Activated CD4-positive, alpha-beta T cell treated with anti-CD3 and anti-CD28 coated beads, Interleukin-2, amount 50 U/mL, for 4 hours (primary cell): ENCODE measurements at regions not wholly inside any gene's neighbourhood (a gene's known extent, or its start where the extent isn't known, plus 50 kb on each side); places are given as distances from the start of the nearest gene placed in this dataset.
A peak's percentile ranks its signal among the peaks of the same experiment; 100 is the strongest.
"Not testable (repeated sequence)": the region's sequence is repeated elsewhere in the genome, so short reads cannot be mapped to it uniquely, and the experiment has no call there.

Source experiments
- DNase-seq, 2 experiments: peaks; one replicate each; pipeline ENCODE4 v3.0.0-alpha.2; 2020

DNA sequence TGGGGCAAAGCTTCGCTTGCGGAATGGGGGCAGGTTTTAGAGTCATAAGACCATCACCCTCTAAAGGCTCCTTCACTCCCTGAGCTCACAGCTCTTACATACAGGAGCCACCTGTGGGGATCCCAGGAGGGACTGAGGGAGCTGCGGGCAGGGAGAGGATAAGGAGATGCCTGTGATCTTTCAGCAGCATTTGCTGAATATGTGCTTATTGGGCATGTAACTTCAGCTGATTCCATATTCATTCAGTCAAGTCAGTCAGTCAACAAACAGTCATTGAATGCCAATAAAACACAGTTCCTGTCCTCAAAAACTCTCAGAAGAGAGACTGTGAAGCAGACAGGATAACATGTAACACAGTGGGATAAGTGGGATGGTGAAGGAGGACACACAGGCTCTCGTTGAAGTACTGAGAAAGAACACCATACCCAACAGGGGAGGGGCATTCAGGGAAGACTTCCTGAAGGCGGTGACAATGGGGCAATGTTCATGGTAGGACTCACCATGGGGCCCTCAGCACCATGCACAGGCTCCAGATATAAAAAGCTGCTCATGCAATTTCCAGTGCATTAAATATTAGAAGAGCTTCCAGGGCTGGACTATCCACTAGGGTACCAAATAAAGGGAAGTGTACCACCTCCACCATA is 240.9 kb downstream of the UACA start:
- DNase-seq, result no peak

DNA sequence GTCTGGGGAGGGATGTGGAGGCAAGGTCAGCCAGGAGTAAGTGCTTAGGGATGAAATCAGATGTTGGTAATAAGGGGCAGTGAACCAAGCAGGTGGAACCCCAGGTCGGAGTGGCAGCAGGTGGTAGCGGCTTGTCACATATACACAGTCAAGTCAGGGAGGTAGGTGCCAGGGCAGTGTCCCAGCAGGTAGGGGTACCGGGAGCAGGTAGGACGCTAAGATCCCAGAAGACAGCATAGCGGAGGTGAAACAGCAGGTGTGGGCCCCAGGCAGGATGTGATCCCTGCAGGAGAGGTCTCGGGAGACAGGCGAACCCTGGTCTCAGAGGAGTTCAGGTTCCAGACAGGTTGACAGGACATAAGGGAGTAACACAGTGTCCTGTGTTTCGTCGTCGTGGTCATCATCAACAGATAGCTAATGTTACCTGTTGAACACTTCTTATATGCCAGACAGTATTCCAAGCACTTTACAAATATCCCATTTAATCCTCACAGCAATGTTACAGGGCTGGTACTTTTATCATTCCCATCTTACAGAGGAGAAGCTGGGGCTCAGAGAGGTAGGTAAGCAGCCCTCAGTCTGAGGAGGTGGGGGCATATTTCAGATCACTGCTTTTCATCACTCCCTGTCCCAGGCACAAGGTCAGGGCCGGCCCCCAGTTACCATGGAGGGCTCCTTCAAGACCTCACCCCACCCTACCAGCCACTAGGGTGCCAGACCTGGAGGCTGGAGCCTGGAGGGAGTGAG is 241.6 kb downstream of the UACA start:
- no peak for DNase-seq

DNA sequence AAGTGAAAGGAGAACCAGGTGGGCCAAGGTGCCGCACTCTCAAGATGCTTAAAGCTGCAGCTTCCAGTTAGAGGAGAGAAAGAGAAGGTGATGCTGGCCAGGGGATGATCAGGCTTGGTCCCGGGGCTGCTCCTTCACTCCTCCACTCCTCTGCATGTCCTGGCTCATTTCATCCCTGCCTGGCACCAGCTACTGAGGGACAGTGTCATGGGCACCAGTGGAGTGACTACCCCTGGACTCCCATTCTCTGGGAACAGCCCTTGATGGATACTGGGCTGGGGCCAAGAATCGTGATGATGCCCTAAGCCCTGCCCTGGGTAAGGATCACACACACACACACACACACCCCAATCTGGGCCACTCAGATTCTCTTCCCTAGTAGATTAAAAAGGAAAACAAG is 243.7 kb downstream of the UACA start:
- no peak for DNase-seq

DNA sequence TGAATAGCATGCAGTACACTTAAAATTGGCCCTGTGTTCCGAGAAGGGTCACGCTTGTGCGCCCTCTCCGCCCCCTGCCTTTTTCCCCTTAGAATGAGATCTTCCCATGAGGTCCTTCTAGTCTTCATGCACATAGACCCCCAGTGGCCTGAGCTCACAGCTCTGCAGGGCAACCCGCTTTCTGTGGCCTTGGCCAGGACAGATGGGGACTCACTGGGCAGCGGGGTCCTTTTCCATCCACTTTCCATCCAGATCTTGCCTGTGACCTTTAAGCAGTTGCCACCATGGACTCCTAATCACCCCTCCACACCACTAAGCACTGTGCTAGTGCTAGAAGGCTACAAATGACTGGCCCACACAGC is 244.4 kb downstream of the UACA start:
- no peak for DNase-seq

DNA sequence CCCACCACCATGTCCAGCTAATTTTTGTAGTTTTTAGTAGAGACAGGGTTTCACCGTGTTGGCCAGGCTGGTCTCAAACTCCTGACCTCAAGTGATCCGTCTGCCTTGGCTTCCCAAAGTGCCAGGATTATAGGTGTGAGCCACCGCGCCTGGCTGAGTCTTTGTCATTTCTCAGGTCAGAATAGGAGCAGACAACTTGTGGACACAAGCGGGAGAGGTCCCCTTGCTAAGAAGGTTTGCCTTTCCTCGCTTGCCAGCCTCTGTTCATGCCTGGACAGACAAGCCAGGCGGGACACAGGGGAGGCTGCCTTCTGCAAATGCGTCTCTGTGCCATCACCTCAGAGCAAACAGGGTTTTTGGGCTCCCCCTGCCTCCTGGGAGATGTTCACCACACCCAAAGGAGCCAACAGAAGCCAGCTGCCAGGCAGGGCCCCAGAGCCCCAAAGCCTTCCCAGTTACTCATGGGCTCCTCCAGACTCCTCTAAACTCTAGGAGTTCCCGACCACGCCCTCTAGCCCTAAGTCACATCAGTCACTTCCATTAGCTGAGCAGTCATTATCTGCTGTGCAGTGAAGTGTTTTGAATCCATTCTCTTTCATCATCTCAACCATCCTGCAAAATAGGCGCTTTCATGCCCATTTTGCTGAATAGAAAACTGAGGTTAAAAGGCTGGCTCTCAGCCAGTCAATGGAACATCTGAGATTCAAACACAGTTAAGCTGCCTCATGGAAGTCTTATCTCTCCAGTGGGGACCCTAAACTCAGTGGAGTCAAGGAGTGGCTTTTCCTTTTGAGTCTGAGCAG is 245.0 kb downstream of the UACA start:
- no peak for DNase-seq

DNA sequence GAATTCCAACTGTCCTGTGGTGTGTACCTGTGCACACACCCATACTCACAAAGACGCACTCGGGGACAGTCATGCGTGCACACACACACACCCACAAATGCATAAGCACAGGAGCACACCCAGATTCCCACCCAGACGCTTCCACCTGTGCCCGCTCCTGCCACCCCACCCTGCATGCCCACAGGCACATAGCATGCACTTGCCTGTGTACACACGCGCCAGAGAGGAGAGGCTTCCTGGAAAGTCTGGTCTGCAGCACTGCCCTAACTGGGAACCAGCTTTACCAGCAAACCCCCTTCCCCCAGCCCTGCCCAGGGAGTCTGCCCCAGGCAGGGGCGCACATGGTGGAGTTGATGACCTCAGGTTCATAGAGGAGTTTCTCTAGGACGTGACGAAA is 246.2 kb downstream of the UACA start:
- no peak for DNase-seq

DNA sequence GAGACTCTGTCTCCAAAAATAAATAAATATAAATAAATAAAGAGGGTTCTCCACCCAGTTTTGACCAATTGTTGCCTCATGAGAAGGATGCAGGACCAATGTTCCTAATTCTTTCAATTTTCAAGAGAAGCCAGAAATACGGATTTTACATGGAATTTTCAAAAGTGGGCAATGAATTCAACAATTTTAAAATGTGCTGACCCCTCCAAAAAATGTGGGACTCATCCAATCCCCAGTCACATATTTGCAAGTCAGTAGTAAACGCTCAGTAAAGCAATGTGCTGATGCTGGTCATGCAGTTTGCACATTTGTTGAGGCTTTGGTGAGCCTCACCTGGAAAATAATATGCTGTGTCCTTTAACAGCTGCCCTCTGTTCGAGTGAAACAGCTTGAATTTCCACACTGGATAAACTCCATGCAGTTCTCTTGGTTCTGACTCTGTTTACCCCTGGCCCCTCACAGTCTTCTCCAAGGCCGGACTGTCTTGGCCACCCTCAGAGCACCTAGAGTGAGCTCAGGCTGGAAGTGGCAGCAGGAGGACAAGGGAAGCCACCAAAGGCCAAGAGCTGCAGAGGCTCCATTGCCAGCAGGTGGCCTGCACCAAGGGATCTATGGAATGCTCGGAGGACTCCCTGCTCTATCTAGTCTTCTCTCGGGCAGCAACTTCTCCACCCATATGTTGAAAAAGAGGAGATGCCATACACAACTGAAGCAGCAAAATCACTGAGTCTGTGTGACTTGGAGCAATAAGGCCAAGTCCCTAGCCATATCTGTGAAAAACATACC is 246.8 kb downstream of the UACA start:
- no peak for DNase-seq

DNA sequence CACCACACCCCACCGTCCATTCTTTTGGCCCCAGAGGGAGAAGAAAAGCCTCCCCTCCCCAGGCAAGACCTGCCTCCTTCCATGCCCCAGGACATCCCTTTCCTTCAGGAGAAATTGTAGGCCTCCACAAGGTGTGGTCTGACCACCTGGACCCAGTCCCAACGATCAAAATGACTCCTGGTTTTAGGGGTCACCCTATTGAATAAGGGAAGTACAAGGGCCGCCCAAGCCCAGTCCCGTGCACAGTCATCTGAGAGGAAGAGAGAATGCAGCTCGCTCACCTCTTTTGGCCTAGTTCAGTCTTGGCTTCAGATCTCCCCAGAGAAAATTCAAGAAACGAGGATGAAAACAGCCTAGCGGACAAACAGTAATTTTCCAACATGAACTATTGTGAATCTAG is 249.1 kb downstream of the UACA start:
- DNase-seq, result no peak

DNA sequence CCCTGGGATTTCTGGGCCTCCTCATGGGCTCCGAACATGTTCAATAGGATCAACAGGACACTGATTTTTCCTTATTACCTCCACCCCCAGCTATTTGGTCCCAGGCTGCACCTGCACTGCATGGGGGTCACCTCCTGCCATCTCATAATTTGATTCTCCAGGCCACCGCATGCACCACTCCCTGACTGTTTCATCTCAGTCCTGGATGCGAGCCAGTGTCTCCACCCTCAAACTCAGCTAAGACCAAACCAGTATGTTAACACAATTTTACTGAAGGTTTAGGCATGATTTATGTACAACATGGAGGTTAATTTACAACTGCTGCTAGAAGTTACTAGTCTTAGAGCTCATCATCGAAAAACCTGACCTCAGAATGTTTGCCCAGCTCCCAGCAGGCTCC is 249.5 kb downstream of the UACA start:
- no peak for DNase-seq

DNA sequence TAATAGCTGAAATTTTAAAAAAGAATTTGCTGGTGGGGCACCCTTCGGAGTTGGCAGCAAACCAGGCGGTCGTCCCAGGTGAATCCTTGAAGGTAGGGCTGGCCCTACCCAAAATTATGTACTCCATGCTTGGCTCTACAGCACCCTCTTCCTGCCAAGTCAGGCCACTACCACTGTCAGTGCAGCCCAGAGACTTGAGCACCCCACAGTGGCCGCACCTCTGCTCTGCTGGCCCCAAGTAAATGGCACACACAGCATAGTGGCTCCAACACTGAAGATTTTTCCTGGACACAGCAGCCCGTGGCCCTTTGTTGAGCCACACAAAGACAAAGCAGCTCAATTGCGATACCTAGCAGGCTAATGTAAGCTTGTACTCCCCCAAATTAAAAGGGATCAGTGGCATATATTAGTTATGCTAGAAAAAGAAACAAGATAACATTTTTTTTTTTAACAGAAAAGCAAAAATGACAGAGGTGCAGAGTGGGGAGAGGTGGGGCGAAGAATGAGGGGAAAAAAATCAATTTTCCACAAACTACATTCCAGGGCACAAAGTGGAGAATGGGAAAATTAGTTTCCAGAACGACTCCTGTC is 250.5 kb downstream of the UACA start:
- peak; percentile 42 to 47 for DNase-seq

DNA sequence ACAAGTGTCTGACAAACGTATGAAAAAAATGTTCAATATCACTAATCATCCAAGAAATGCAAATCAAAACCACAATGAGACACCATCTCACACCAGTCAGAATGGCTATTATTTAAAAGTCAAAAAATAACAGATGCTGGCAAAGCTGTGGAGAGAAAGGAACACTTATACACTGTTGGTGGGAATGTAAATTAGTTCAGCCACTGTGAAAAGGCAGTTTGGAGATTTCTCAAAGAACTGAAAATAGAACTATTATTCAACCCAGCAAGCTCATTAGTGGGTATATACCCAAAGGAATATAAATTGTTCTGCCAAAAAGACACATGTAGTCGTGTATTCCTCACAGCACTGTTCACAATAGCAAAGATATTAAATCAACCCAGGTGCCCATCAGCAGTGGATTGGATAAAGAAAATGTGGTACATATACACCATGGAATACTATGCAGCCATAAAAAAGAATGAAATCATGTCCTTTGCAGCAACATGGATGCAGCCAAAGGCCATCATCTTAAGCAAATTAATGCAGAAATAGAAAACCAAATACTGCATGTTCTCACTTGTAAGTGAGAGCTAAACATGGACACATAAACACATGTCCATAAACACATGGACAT is 251.3 kb downstream of the UACA start:
- DNase-seq, result not testable (repeated sequence)

DNA sequence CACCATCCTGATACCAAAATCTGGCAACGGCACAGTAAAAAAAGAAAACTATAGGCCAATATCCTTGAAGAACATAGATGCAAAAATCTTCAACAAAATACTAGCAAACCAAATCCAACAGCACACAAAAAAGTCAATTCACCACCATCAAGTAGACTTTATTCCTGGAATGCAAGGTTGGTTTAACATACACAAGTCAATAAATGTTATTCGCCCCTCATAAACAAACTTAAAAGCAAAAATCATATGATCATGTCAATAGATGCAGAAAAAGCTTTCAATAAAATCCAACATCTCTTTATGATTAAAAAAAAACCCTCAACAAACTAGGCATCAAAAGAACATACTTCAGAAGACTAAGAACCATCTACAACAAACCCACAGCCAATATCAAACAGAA is 252.9 kb downstream of the UACA start:
- DNase-seq, result no peak

DNA sequence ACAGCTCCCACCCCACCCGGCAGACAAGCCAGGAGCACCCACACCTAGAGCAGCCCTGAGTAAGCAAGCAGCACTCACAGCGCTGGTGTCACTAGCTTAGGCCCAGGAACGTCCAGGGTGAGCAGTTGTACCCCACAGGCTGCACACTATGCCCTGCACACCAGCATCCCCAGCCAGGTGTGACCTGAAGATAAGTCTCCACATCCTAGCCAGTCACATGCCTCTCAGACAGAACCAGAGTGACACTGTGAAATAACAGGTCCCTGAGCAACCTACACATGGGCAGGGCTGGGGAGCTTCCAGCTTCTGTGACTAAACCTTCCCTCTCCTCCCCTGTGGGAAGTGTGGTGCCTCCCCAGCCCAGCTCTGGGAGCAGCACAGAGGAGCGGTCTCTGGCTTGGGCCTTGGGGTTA is 253.6 kb downstream of the UACA start:
- DNase-seq, result no peak

DNA sequence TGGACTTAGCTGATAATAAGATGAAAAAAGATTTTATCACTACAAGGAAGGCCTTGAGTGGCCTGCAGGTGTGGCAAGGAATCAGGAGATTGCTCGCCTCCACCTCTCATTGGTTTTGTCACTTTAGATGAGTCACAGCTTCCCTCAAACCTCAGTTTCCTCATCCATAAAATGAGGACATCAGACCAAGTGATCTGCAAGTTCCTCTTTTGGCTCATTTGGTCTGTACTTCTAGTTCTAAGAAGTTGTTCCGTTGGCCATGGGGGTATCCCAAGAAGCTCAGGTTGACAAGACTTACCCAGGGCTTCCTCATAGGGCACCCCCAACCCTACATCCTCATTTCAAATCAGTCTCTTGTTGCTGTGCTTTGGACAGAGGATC is 254.1 kb downstream of the UACA start:
- no peak for DNase-seq

DNA sequence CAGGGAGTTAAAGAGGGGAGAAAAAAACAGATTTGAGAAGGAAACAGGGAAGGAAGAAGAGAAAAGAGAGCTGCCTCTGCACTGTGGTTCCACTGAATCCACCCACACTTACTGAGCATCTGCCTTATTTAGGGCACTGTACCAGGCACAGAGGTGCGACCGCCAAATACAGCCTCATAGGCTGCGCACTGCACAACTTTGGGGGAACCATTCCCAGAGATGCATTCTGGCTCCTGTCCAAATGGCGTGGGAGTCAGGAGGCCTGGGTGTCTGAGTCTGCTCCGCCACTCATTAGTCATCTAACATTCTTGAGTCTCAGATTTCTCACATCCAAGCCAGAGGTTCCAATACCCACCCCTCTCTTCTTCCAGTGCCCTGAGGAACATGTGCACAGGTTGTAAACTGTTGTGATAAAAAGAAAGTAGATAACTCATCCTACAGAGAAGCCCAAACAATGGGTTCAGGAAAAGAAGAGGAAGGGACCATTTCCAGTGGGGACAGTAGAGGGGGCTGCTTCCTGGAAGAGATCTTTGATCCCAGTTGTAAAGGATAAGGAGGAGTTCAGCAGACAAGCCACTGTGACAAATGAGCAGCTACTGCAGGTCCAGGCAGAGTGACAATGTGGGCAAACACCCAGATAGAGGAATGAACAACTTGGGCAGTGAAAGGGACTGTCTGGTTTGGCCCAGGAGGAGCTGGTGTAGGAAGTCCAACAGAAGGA is 254.6 kb downstream of the UACA start:
- peak in 1 of 2 experiments; percentile 29 for DNase-seq

DNA sequence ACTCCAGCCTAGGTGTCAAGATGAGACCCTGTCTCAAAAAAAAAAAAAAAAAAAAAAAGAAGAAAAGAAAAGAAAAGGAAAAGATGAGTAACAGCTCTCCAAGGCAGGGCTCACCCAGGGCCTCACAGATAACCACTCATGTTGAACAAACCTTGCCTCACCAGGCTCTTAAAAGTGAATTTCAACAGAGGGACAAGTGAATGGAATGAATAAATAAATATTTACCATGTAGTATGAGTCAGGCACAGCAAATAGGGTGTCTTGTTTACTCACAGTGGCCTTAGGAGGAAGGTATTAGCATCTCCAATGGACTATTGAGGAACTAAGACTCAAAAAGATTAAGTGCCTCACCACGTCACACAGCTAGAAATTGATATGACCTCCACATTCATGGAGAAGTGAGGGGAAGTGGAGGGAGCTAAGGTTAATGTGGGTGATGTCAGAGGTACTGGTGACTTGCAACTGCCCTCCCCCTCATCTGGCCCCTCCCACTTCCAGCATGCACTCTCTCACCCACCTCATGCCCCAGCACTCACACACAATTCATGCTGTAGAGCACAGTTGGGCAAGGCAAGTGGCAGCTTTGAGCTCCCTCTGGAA is 255.5 kb downstream of the UACA start:
- DNase-seq, result no peak

DNA sequence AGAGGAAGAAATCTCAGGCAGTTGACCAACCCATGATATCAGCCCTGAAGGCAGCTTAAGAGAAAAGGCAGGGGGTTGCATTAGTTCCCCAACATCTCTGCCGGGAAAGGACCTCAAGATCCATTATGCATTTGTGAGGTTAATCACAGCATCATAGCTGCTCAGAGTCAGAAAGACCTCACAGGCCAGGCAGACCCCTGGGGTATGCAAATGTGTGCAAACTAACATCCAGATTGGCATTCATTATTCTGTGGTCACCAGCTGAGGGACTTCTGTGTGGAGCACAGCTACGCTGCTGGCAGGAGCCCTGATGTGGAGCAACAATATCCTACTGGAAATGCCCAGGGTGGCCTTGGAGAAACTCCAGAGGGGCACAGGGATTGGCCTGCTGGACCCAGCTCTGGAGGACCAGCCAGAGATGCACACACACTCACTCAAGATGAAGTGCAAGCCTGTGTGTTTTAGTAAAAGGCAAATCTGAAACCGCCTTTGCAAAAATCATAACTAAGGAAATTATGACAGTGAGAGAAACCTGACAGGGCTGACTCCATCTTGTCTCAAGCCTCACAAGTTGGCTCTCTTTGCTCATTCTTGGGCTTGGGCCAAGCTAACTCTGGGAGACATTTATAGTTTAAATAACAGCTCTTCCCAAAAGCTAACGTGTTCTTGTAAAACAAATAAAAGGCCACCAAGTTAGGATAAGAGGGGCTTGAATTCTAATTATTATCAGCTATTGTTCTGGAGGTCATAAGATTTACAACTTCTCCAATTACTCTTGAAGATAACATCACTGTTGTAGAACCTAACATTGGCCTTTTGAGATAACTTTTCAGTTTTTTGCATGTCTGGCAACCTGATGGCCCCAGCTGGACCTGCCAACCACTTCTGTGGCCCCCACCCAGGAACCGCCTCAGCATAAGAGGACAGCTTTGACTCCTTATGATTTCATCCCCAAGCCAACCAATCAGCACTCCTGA is 257.1 kb downstream of the UACA start:
- DNase-seq, result no peak

DNA sequence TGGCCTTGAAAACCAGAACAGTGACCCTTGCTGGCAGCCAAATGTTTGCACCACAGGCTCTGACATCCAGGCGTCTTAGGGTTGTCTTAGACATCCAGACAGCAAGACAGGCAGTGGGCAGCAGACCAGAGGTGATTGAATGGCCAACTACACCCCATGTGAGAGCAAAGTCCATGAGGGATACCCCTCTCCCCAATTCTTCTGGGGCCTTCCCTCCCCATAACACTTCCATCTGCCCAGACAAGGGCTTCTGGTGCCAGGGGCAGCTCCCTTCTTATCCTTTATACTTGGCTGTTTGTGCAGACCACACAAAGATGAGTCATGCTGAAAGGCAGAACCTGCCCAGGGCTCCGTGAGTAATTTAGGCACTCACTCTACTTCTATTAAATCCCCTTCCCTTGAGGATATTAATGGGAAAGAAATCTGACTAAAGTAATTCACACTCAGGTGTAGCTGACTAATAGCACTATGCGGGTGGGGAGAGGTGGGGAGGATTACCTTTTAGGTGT is 257.9 kb downstream of the UACA start:
- no peak for DNase-seq

DNA sequence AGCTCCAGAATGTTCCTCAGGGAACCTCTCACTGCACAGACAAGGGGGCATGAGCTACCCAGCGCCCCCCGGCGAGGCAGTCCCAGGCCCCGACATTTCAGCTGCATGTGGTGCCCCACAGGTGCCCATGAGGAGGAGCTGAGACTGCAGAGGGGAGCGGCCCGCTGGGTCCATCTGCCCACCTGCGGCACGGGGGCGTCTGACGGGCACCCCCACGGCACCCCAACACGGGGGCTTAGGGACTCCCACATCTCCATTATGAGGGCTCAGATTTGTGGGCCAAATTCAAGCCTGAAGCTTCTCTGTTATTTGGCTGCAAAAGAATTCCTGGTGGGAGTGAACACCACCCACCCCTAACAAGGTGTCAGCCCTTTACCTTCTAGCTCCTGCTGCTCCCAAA is 258.4 kb downstream of the UACA start:
- no peak for DNase-seq
